ENCODE measurements at regions not wholly inside any gene's neighbourhood (a gene's known extent, or its start where the extent isn't known, plus 50 kb on each side); places are given as distances from the start of the nearest gene placed in this dataset.

- H3K9me3 ChIP-seq (ENCODE audit: control insufficient read depth, insufficient read depth, low read depth, low read length), result no peaks in the 10 kb centered on the region
- H3K27ac ChIP-seq (ENCODE audit: extremely low read depth, low read depth, low read length), result no peak overlapping the region
- H3K4me3 ChIP-seq (ENCODE audit: low read depth, low read length), result no peak overlapping the region
- no peaks in the 10 kb centered on the region for H3K36me3 ChIP-seq (ENCODE audit: control insufficient read depth in 2 of 2, insufficient read depth in 1 of 2, low read length in 2 of 2)
- no peaks in the 10 kb centered on the region for H3K4me1 ChIP-seq (ENCODE audit: control insufficient read depth, insufficient read depth, low read length)
- TF ChIP-seq, protein P1, sequence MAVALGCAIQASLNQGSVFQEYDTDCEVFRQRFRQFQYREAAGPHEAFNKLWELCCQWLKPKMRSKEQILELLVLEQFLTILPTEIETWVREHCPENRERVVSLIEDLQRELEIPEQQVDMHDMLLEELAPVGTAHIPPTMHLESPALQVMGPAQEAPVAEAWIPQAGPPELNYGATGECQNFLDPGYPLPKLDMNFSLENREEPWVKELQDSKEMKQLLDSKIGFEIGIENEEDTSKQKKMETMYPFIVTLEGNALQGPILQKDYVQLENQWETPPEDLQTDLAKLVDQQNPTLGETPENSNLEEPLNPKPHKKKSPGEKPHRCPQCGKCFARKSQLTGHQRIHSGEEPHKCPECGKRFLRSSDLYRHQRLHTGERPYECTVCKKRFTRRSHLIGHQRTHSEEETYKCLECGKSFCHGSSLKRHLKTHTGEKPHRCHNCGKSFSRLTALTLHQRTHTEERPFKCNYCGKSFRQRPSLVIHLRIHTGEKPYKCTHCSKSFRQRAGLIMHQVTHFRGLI (tag by site-specific recombination; IDR thresholded peaks at IDR 0.05), result no peak
- TF ChIP-seq, protein P2, sequence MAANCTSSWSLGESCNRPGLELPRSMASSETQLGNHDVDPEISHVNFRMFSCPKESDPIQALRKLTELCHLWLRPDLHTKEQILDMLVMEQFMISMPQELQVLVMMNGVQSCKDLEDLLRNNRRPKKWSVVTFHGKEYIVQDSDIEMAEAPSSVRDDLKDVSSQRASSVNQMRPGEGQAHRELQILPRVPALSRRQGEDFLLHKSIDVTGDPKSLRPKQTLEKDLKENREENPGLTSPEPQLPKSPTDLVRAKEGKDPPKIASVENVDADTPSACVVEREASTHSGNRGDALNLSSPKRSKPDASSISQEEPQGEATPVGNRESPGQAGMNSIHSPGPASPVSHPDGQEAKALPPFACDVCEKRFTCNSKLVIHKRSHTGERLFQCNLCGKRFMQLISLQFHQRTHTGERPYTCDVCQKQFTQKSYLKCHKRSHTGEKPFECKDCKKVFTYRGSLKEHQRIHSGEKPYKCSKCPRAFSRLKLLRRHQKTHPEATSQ (tag by site-specific recombination; IDR thresholded peaks at IDR 0.05), result no peak
- POLR2A ChIA-PET, result no interaction called here
- CTCF ChIA-PET, result interaction anchor here (0.7 kb wide), 1 partner anchor 868 kb away, joined by 5 read pairs; no protein-coding TSS in a partner anchor
Measured at GRCh38 chr9:88243736-88244135, 105.5 kb upstream of the SPATA31C2 start.

GRCh38 chr9:88242879-88243278 is 104.6 kb upstream of the SPATA31C2 start:
- ChIA-PET POLR2A (no interaction called here), CTCF (interaction anchor here (0.6 kb wide), 1 partner anchor 268 kb away, joined by 3 read pairs; the partner anchor contains the start of gene CDK20)

DNA sequence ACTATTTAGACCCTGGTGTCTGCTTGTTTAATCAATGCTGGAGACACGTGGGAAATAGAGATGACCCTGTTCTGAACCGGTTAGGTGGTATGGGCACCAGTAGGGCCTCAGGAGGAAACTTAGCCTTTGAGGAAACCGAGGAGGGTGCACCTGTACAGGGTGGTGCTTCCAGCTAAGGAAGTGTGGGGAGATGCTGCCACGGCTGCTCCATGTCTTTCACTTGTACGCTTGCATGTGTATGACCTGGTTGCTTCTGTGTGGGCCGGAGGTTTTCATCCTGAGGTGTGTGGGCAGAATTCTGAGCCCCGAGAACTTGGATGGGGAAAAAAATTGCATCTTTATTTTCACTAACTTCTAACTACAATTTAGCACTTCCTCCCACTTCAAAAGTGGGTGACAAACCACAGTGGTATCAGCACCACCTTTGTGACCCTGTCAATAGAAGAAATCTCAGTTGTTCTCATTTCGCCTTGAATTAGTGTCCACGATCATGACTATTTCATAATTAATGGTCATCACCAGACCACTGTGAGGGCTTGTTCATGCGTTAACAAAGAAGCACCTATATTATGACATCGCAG is 99.8 kb upstream of the SPATA31C2 start:
- H3K4me3 ChIP-seq (ENCODE audit: low read depth, low read length), result no peak overlapping the region
- H3K9me3 ChIP-seq (ENCODE audit: control insufficient read depth, insufficient read depth, low read depth, low read length), result no peaks in the 10 kb centered on the region
- ChIA-PET POLR2A (no interaction called here), CTCF (no interaction called here)
- no peak for TF ChIP-seq ZNF2 (tag by site-specific recombination; IDR thresholded peaks at IDR 0.05)
- no peak for TF ChIP-seq REST (tag by site-specific recombination; IDR thresholded peaks at IDR 0.05)
- TF ChIP-seq GLI4 (tag by site-specific recombination; IDR thresholded peaks at IDR 0.05), result no peak
- TF ChIP-seq ZNF366 (tag by site-specific recombination; conservative IDR thresholded peaks at IDR 0.05), result no peak
- TF ChIP-seq ZNF416 (tag by site-specific recombination; IDR thresholded peaks at IDR 0.05), result no peak
- no peak for TF ChIP-seq ZNF610 (tag by site-specific recombination; IDR thresholded peaks at IDR 0.05; ENCODE audit: borderline replicate concordance)
- TF ChIP-seq ZNF623 (tag by site-specific recombination; IDR thresholded peaks at IDR 0.05), result no peak
- no peak for TF ChIP-seq ZFP41 (tag by site-specific recombination; IDR thresholded peaks at IDR 0.05; ENCODE audit: borderline replicate concordance)
- H3K27ac ChIP-seq (ENCODE audit: extremely low read depth, low read depth, low read length), result no peak overlapping the region
- H3K4me1 ChIP-seq (ENCODE audit: control insufficient read depth, insufficient read depth, low read length), result no peaks in the 10 kb centered on the region
- no peaks in the 10 kb centered on the region for H3K36me3 ChIP-seq (ENCODE audit: control insufficient read depth in 2 of 2, insufficient read depth in 1 of 2, low read length in 2 of 2)

More at GRCh38 chr9:88242879-88243278, 104.6 kb upstream of the SPATA31C2 start:
- Histone ChIP-seq H3K4me3 (ENCODE audit: low read depth, low read length) (no peak overlapping the region), H3K9me3 (ENCODE audit: control insufficient read depth, insufficient read depth, low read depth, low read length) (no peaks in the 10 kb centered on the region), H3K27ac (ENCODE audit: extremely low read depth, low read depth, low read length) (no peak overlapping the region), H3K36me3 (ENCODE audit: control insufficient read depth in 2 of 2, insufficient read depth in 1 of 2, low read length in 2 of 2) (no peaks in the 10 kb centered on the region), H3K4me1 (ENCODE audit: control insufficient read depth, insufficient read depth, low read length) (no peaks in the 10 kb centered on the region)
- no peak for TF ChIP-seq ZBTB17 (tag by site-specific recombination; IDR thresholded peaks at IDR 0.05)
- no peak for TF ChIP-seq ZNF624 (tag by site-specific recombination; IDR thresholded peaks at IDR 0.05)
- no peak for TF ChIP-seq ZNF561 (tag by site-specific recombination; IDR thresholded peaks at IDR 0.05; ENCODE audit: borderline replicate concordance)
- no peak for TF ChIP-seq ZNF530 (tag by site-specific recombination; IDR thresholded peaks at IDR 0.05; ENCODE audit: low read depth)
- no peak for TF ChIP-seq REPIN1 (tag by site-specific recombination; IDR thresholded peaks at IDR 0.05; ENCODE audit: low read depth)
- TF ChIP-seq ZNF214 (tag by site-specific recombination; IDR thresholded peaks at IDR 0.05; ENCODE audit: borderline replicate concordance), result no peak

Data from HEK293 (cell line).